HG02943 (cell line): ENCODE measurements at regions not wholly inside any gene's neighbourhood (a gene's known extent, or its start where the extent isn't known, plus 50 kb on each side); places are given as distances from the start of the nearest gene placed in this dataset.
"Not testable (repeated sequence)": the region's sequence is repeated elsewhere in the genome, so short reads cannot be mapped to it uniquely, and the experiment has no call there.

Experiments
- ATAC-seq: cut with Tn5 transposase; IDR thresholded peaks from one replicate; pipeline ENCODE4 v1.9.1; 2021; ENCODE audit warnings: mild to moderate bottlenecking, low read depth, moderate library complexity; ENCODE audit not compliant: unreplicated experiment

DNA sequence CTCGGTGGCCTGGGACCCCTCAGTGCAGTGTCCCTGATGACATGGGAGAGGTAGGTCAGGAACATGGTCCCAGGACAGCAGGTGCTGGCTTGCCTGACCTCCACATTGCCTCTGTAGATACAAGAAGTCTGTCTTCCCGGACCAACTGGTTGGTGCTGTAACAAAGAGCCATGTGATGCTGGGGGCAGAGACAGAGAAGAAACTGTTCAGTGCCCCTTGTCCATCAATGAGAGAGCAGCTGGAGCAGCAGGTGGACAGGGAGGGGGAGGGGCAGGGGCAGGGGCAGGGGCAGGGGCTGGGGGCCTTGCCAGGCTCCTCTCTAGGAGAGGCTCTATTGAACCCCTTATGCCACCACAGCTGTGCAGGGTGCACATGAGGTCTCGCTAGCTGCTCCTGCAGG, 191.8 kb downstream of the KLRB1 start:
- not testable (repeated sequence) for ATAC-seq

DNA sequence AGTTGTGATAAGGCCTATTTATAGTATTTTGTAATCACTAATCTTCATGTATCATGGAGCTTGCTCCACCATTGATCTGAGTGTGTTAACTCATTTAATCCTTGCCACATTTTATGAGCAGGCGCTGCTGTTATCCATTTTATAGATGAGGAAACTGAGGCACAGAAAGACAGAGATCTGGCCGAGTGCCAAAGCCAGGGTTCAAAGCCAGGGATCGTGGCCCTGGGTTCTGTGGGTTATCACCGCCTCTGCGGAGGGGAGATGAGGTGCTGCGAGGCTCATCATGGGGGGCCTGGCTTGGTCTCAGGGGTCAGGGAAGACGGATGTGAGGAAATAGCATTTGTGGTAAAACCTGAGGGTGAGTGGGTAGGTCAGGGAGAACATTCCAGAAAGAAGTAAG, 193.9 kb downstream of the KLRB1 start:
- not testable (repeated sequence) for ATAC-seq

DNA sequence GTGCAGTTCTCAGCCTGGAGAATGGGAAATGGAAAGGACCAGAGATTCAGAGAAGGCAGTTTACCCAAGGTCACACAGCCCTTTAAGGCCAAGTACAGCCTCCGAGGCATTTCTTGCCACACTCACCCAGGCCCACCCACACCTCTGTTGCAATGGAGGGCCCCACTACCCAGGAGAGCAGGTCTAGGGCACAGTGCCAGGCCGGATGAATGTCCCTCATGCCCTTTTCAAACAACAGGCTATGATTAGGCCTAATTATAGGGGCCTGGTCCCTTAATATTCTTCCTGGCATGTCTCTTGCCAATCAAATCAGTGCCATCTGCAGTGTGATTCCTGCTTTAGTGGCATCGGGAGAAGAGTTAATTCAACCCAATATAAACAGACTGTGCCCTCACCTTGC, 195.3 kb downstream of the KLRB1 start:
- not testable (repeated sequence) for ATAC-seq

DNA sequence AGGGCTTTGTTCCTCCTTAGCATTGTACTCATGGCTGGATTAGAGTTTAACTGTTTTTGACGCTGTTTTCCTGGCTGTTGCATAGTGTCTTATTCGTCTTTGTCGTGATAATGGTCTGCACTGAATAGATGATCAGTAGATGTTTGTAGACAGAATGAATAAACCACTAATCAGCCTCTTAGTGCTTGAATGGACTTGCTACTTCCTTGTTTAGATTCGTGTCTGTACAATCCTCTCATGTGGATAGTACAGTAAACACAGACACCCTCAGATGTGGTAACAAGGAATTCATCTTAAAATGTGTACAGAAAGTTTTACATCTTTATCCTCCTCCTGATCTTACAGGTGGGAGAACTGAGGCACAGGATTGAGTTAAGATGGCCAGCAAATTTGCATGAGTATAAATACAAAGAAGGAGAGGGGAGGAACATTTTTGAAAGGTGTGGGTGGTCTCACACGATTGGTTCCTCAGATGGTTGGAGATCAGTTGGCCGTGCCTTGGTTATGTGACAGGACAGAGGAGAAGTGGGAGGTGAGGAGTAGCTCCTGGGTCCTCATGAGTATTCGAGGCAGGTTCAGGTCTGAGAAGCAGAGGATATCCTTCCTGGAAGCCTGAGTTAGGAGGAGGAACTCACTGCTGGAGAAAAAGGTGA, 196.0 kb downstream of the KLRB1 start:
- not testable (repeated sequence) for ATAC-seq

DNA sequence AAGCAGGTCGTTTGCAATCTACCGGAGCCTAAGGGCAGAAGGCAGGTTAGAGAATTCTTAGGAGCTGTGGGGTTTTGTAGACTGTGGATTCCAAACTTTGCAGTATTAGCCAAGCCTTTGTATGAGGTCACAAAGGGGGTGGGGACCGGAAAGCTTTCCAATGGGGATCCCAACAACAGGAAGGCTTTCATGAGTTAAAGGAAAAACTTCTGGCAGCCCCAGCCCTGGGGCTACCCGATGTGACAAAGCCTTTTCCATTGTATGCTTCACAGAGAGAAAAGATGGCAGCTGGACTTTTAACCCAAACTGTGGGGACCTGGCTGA, 199.2 kb upstream of the PZP start:
- ATAC-seq: not testable (repeated sequence)

DNA sequence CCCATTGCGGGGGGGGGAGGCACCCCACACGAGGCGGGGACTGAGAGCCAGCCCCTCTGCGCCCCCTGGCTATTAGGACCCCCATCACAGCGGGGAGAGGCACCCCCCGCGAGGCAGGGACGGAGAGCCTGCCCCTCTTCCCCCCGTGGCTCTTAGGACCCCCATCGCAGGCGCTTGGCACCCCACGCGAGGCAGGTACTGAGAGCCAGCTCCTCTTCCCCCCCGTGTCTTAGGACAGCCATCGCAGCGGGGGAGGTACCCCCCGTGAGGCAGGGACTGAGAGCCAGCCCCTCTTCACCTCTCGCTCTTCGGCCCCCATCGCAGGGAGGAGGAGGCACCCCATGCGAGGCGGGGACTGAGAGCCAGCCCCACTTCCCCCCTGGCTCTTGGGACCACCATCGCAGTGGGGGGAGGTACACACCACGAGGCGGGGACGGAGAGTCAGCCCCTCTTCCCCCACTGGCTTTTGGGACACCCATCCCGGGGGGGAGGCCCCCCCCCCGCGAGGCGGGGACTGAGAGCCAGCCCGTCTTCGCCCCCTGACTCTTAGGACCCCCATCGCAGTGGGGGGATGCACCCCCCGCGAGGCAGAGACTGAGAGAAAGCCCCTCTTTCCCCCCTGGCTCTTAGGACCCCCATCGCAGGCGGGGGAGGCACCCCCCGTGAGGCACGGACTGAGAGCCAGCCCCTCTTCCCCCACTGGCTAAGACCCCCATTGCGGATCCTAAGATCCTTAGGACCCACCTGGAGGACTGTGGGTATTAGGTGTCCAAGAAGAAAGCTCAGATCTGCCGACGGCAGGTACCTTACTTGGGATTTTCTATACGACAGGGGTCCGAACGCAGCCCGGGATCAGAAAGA, 198.6 kb upstream of the PZP start:
- ATAC-seq: no peak

DNA sequence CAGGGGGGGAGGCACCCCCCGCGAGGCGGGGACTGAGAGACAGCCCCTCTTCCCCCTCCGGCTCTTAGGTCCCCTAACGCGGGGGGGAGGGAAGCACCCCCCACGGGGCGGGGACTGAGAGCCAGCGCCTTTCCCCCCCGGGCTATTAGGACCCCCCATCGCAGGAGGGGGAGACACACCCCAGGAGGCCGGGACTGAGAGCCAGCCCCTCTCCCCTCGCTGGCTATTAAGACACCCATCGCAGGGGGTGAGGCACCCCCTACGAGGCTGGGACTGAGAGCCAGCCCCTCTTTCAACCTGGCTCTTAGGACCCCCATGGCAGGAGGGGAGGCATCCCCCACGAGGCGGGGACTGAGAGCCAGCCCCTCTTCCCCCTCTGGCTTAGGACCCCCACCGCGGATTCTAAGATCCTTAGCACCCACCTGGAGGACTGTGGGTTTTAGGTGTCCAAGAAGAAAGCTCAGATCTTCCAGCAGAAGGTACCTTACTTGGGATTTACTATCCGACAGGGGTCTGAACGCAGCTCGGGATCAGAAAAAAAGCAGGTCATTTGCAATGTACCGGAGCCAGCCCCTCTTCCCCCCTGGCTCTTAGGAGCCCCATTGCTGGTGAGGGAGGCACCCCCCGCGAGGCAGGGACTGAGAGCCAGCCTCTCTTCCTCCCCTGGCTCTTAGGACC, 197.8 kb upstream of the PZP start:
- no peak for ATAC-seq

DNA sequence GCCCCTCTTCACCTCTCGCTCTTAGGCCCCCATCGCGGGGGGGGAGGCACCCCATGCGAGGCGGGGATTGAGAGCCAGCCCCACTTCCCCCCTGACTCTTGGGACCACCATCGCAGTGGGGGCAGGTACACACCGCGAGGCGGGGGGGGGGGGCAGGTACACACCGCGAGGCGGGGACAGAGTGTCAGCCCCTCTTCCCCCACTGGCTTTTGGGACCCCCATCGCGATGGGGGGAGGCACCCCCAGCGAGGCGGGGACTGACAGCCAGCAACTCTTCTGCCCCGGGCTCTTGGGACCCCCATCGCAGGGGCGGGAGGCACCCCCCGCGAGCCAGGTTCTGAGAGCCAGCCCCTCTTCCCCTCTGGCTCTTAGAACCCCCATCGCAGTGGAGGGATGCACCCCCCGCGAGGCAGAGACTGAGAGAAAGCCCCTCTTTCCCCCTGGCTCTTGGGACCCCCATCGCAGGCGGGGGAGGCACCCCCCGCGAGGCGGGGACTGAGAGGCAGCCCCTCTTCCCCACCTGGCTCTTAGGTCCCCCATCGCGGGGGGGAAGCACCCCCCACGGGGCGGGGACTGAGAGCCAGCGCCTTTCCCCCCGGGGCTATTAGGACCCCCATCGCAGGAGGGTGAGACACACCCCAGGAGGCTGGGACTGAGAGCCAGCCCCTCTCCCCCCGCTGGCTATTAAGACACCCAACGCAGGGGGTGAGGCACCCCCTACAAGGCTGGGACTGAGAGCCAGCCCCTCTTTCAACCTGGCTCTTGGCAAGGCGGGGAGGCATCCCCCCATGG, 196.5 kb upstream of the PZP start:
- no peak for ATAC-seq

DNA sequence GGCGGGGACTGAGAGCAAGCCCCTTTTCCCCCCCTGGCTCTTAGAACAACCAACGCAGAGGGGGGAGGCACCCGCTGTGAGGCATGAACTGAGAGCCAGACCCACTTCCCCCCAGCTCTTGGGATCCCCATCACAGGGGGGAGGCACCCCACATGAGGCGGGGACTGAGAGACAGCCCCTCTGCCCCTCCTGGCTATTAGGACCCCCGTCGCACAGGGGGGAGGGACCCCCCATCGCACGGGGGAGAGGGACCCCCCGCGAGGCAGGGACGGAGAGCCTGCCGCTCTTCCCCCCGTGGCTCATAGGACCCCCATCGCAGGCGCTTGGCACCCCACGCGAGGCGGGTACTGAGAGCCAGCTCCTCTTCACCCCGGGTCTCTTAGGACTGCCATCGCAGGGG, 195.8 kb upstream of the PZP start:
- ATAC-seq: no peak

DNA sequence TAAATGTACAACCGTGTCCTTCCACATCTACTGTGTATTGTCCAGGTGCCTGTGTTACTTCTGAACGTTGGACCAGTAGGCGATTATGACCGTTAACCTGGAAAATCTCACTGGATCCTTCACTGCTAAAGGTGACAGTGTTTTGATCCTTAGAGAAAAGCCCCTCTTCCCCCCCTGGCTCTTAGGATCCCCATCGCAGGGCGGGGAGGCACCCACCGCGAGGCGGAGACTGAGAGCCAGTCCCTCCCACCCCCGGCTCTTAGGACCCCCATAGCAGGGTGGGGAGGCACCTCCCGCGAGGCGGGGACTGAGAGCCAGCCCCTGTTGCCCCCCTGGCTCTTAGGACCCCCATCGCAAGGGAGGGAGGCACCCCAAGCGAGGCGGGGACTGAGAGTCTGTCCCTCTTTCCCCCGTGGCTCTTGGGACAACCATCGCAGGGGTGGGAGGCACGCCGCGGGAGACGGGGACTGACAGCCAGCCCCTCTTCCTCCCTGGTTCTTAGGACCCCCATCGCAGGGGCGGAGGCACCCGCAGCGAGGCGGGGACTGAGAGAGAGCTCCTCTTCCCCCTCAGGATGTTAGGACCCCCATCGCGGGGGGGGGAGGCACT, 194.3 kb upstream of the PZP start:
- ATAC-seq: not testable (repeated sequence)

DNA sequence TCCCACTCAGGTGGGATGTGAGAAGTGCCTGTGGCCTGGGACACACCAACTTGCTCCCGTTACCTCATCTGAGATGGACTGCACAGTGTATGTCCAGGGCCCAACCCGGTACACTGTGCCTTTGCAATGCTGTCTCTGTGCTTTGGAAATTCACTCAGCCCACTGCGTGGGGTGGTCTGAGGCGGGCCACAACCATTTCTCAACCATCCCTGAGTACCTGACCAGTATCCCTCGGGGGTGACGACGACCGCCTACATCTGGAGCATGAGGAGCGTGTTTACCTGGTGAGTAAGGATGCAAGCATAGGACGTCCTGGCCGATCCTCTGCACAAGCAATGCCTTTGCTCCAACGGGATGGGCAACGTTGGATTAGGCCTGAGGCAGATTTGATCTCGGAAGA, 188.2 kb upstream of the PZP start:
- ATAC-seq: not testable (repeated sequence)

DNA sequence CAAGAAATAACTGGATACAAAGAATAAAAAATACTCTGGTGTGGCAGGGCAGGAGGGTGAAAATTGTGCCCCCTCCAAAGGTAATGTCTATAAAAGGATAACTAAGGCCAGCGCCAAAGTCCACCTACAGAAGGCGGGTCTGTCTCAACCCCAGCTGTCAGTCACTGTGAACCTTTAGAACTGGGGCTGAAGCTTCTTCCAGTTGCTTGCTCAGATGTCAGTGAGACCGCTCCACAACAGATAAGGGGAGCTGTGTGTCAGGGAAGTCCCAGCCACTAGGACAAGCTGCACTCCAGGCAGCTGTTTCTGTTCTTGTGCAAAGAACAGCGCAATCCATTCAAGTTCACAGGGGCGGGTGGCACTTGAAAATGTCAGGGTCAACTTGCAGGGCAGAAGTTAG, 187.0 kb upstream of the PZP start:
- ATAC-seq: not testable (repeated sequence)

DNA sequence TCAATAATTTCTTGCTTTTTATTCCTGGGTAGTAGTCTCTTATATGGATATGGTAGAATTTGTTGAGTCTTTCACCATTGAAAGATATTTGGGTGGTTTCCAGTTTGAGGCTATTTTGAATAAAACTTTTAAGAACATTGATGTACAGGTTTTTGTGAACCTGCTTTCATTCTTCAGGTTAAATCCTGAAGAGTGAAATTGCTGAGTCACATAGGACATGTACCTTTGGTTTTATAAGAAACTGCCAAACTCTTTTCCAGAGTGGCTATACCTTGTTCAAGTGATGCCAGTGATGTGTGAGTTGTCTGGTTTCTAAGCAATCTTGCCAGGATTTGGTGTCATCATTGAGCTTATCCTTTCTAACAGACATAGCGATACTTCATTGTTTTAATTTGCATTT, 184.6 kb upstream of the PZP start:
- ATAC-seq: no peak

DNA sequence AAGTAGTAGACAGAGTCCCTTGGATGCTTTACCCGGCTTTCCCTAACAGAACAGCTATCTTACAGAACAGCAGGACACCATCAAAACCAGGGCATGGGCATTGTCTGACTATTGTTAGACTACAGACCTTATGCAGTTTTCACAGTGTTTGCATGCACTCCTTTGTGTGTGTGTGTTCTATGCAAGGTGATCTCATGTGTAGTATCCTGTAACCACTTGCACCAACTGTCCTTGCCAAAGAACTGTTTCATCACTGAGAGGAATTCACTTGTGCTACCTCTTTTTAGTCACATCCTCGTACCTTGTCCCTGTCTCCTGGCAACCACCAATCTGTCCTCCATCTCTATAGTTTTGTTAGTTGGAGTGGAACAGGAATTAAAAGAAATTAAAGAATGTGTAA, 183.6 kb upstream of the PZP start:
- no peak for ATAC-seq

DNA sequence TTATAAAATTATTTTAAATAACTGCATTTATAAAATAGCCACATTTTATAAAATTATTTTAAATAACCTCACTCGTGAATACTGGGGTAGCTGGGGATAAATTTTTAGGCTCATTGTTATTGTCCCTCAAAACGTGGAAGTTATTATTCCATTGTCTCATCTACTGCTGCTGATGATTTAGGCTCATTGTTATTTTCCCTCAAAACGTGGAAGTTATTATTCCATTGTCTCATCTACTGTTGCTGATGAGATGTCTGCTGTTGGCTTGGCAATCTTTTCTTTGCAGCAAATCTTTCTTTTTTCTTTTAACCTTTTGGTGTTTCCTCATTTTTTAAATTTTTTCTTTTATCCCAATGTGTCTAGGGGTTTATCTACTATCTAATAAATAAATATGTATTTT, 182.6 kb upstream of the PZP start:
- ATAC-seq: no peak

DNA sequence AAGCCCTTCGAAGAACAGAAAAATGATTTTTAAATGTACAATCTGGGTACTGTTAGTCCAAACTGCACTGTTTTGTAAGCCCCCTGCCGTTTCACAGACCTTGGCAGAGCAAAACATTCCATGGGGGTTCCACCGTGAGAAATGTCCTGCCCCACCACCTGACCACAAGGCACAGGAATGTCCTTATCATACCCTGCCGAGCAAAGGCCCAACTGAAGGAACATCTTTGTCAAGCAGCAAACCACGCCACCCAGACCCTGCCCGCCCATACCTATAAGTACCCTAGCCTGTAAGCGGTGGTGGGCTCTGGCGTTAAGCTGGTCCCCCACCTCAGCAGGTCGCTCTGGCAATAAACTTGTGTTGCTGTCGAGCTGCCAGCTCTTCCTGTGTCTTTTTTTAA, 181.6 kb upstream of the PZP start:
- ATAC-seq: no peak

DNA sequence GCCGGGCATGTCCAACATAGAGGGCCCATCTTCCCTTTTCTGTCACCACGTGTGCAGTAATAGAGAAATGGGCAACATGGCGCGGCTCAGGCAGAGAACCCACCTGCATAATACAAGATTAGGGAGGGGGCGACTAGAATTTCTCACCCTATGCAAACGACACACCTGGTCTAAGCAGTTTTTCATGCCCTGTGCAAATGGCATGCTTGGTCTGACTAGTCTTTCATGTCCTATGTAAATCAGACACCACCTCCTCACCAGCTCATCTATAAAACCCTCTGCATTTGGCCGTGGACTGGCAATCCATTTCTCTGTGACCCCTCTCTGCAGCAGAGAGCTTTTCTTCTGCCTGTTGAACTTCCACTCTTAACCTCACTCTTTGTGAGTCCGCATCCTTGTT, 180.2 kb upstream of the PZP start:
- ATAC-seq: no peak

DNA sequence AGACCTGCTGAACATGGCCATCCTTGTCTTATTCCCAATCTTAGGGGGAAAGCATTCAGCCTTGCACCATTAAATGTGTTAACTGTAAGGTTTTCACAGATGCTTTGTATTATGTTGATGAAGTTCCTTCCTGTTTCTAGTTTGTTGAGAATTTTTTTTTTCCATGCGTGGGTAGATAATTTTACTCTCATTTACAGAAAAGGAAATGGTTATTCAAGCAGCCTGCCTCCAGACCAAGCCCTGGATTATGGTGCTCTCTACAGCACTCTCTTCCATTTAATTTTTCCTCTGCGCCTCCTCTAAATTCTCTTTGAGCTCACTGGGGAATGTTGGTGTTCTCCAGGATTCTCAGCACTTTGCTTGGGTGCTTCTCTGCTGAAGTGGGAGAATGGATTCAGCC, 179.3 kb upstream of the PZP start:
- ATAC-seq: no peak

DNA sequence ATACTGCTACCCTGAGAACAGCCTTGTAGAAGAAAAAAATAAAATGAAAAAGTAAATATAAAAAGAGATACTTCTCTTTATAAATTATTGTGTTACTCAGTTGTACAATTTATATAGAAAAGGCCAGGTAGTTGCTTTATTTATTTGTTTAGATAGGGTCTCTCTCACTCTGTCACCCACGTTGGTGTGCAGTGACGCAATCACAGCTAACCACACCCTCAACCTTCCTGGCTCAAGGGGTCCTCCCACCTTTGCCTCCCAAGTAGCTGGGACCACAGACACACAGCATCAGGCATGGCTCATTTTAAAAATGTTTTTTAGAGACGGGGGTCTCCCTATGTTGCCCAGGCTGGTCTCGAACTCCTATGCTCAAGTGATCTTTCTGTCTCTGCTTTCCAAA, 175.4 kb upstream of the PZP start:
- ATAC-seq: no peak

DNA sequence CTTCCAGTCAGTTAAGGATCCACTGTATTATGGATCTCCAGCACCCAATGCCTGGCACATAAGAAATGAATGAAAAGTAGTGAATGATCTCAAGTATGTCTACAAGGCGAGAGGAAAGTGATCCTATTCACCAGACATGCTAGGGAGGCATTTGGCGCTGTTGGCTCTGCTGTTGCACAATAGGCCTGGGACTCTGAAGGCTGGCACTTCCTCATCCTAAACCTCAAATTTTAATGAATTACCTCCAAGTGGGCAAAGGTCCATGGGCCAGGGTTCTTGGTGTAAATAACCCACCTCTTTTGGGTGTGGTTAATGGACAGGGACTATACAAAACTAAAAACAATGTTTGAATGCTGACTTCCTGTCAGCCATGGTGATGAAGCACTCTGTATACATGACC, 173.4 kb upstream of the PZP start:
- no peak for ATAC-seq

DNA sequence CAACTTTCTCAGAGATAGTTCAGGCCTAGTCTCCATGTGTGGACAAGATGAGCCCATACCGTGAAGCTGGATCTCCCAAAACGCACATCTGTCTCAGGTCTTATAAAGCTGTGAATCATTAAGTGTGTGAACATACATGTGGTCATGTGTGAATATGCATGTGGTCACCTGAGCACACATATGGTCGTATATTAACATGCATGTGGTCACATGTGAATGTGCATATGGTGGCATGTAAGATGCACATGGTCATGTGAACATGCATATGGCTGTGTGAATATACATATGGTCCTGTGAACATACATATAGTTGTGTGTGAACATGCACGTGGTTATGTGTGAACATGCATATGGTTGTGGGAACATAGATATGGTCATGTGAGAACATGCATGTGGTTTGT, 172.5 kb upstream of the PZP start:
- ATAC-seq: no peak
